Prostate gland (tissue), 2 donors: ENCODE measurements at regions not wholly inside any gene's neighbourhood (a gene's known extent, or its start where the extent isn't known, plus 50 kb on each side); places are given as distances from the start of the nearest gene placed in this dataset.

ENCODE experiments used
- CTCF ChIP-seq, 4 experiments: fragments of 200-600 bp in 2 of 4; fragments of 450-650 bp in 2 of 4; sonication (generic) in 2 of 4; IDR thresholded peaks; 1 replicate in 3 of 4; 2 replicates in 1 of 4; pipeline ENCODE4 v1.5.1; 2016 to 2019; ENCODE audit warnings: antibody characterized with exemption in 4 of 4, mild to moderate bottlenecking in 2 of 4, moderate library complexity in 2 of 4
- POLR2A ChIP-seq: fragments of 450-650 bp; IDR thresholded peaks from one replicate; pipeline ENCODE4 v1.6.1; 2016; ENCODE audit warnings: antibody characterized with exemption, mild to moderate bottlenecking

DNA sequence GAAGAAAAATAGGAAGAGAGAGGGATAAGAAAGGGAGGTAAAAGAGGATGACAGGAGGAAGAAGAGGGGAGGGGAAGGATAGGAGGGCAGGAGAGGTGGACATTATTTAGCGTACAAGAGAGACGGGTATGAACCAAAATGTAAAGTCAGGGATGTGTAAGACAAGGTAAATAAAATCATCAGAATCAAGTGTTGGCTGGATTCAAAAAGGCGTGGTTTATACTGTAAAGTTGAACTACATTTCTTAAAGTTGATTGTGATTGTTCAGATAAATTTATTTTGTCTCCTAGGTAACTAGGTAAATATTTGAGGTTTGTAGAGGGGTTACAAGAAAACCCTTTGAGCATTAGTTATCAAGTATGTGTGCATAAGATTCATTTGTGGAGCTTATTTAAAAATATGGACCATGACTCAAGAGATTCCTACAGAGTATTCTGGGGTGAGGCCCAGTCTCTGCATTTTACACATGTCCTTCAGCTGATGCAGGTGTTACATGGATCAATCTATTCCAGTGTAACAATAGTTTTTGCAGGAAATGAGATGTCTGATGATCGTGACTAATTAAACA is 512.1 kb upstream of the MBL2 start:
- no peak for TF ChIP-seq POLR2A
- TF ChIP-seq CTCF (IDR thresholded peaks at IDR 0.05): no peak
